GM12875 (cell line): ENCODE measurements at regions not wholly inside any gene's neighbourhood (a gene's known extent, or its start where the extent isn't known, plus 50 kb on each side); places are given as distances from the start of the nearest gene placed in this dataset.

Experiments
- H3K4me3 ChIP-seq: one replicate; pipeline ENCODE4 v1.5.1; 2011; ENCODE audit warnings: low read depth, low read length, control low read depth
- CTCF ChIP-seq: IDR thresholded peaks from 2 replicates; pipeline ENCODE4 v1.5.1; 2011; ENCODE audit warnings: low read depth, mild to moderate bottlenecking, control low read depth, inconsistent platforms, low read length, moderate library complexity, borderline replicate concordance; ENCODE audit not compliant: insufficient read depth

- no peak overlapping the region for H3K4me3 ChIP-seq
- TF ChIP-seq CTCF = no peak
Observed at GRCh38 chr6:93759190-93759589, 339.8 kb upstream of the EPHA7 start.

GRCh38 chr6:93751969-93752368 is 332.6 kb upstream of the EPHA7 start:
- TF ChIP-seq CTCF = no peak
- no peak overlapping the region for H3K4me3 ChIP-seq

GRCh38 chr6:93749930-93750329 is 330.6 kb upstream of the EPHA7 start:
- H3K4me3 ChIP-seq = no peak overlapping the region
- no peak for TF ChIP-seq CTCF

GRCh38 chr6:93749191-93749590 is 329.8 kb upstream of the EPHA7 start:
- no peak for TF ChIP-seq CTCF
- H3K4me3 ChIP-seq = no peak overlapping the region

GRCh38 chr6:93746892-93747291 is 327.5 kb upstream of the EPHA7 start:
- no peak for TF ChIP-seq CTCF
- H3K4me3 ChIP-seq = no peak overlapping the region

- TF ChIP-seq CTCF = no peak
- no peak overlapping the region for H3K4me3 ChIP-seq
Observed at GRCh38 chr6:93745306-93745705, 325.9 kb upstream of the EPHA7 start.

GRCh38 chr6:93735099-93735498 is 315.7 kb upstream of the EPHA7 start:
- TF ChIP-seq CTCF = no peak

More at GRCh38 chr6:93735099-93735498, 315.7 kb upstream of the EPHA7 start:
- no peak overlapping the region for H3K4me3 ChIP-seq
